ENCODE measurements at regions not wholly inside any gene's neighbourhood (a gene's known extent, or its start where the extent isn't known, plus 50 kb on each side); places are given as distances from the start of the nearest gene placed in this dataset.

- TF ChIP-seq POLR2A (IDR thresholded peaks at IDR 0.05) (no peak), CTCF (IDR thresholded peaks at IDR 0.05) (no peak), POLR2AphosphoS5 (IDR thresholded peaks at IDR 0.05; ENCODE audit: insufficient read depth in 1 of 2, low read depth in 1 of 2) (no peak)
Measured at GRCh38 chr1:184329245-184329953, 57.4 kb upstream of the C1orf21 start.

Measured in vagina (tissue), 2 donors.